Gastrocnemius medialis (tissue), 4 donors: ENCODE measurements at regions not wholly inside any gene's neighbourhood (a gene's known extent, or its start where the extent isn't known, plus 50 kb on each side); places are given as distances from the start of the nearest gene placed in this dataset.

Source experiments
- CTCF ChIP-seq, 5 experiments: fragments of 450-650 bp in 3 of 5; fragments of 200-600 bp in 2 of 5; sonication (generic) in 2 of 5; IDR thresholded peaks in 4 of 5; conservative IDR thresholded peaks in 1 of 5; 1 replicate in 4 of 5; 2 replicates in 1 of 5; pipeline ENCODE4 v1.5.1; 2016 to 2019; ENCODE audit warnings: antibody characterized with exemption in 5 of 5, mild to moderate bottlenecking in 3 of 5, moderate library complexity in 3 of 5
- POLR2A ChIP-seq, 2 donors: fragments of 450-650 bp; IDR thresholded peaks; one replicate each; pipeline ENCODE4 v1.6.1; 2017; ENCODE audit warnings: antibody characterized with exemption in 2 of 2, mild to moderate bottlenecking in 2 of 2, moderate library complexity in 2 of 2

- TF ChIP-seq CTCF (IDR thresholded peaks at IDR 0.05 in 4 of 5, conservative IDR thresholded peaks at IDR 0.05 in 1 of 5) (no peak), POLR2A (IDR thresholded peaks at IDR 0.05) (no peak)
Measured at GRCh38 chr7:112940314-112940732, 146.3 kb downstream of the GPR85 start.
